Kidney (tissue), 13 donors: ENCODE measurements at regions not wholly inside any gene's neighbourhood (a gene's known extent, or its start where the extent isn't known, plus 50 kb on each side); places are given as distances from the start of the nearest gene placed in this dataset.

Source experiments
- DNase-seq, 5 donors: peaks; one replicate each; pipeline ENCODE4 v3.0.0-alpha.2; 2013 to 2020
- FAIRE-seq: peaks from 2 replicates; lab custom pipeline; 2012; peaks lifted over from hg19 to GRCh38; lab: Jason Lieb, UNC
- H3K27ac ChIP-seq, 2 donors: one replicate each; pipeline ENCODE4 v1.7.0; 2013; ENCODE audit warnings: low read depth in 2 of 2, low read length in 2 of 2, inconsistent platforms in 1 of 2
- H3K27me3 ChIP-seq: one replicate; pipeline ENCODE4 v1.7.1; 2013; ENCODE audit warnings: low read length, inconsistent platforms; ENCODE audit not compliant: control insufficient read depth, insufficient read depth
- H3K36me3 ChIP-seq, 3 donors: one replicate each; pipeline versions ENCODE4 v1.7.0 to v1.7.1; 2013; ENCODE audit warnings: low read length in 3 of 3, control low read depth in 1 of 3, inconsistent platforms in 1 of 3; ENCODE audit not compliant: insufficient read depth in 3 of 3, control insufficient read depth in 2 of 3
- H3K4me1 ChIP-seq, 3 donors: one replicate each; pipeline versions ENCODE4 v1.7.0 to v1.7.1; 2013; ENCODE audit warnings: low read length in 3 of 3, inconsistent platforms in 1 of 3, low read depth in 1 of 3; ENCODE audit not compliant: control insufficient read depth in 2 of 3, insufficient read depth in 2 of 3
- H3K4me3 ChIP-seq, 3 donors: one replicate each; pipeline versions ENCODE4 v1.7.0 to v1.8.1; 2013; ENCODE audit warnings: low read length in 3 of 3, control low read depth in 1 of 3, inconsistent platforms in 1 of 3
- H3K9ac ChIP-seq, 3 donors: one replicate each; pipeline versions ENCODE4 v1.7.0 to v1.7.1; 2013; ENCODE audit warnings: low read length in 3 of 3, control low read depth in 1 of 3, inconsistent platforms in 1 of 3
- H3K9me3 ChIP-seq, 3 donors: one replicate each; pipeline versions ENCODE4 v1.7.0 to v1.7.1; 2013; ENCODE audit warnings: low read length in 3 of 3, control low read depth in 1 of 3, inconsistent platforms in 1 of 3; ENCODE audit not compliant: control insufficient read depth in 2 of 3, insufficient read depth in 1 of 3
- CTCF ChIP-seq: IDR thresholded peaks from 3 replicates; pipeline ENCODE4 v1.5.1; 2012; ENCODE audit warnings: mild to moderate bottlenecking, moderate library complexity, borderline replicate concordance; ENCODE audit not compliant: insufficient read depth; ENCODE audit errors: extremely low read depth
- intact Hi-C: fragments of 100-400 bp; cut with DNase I; formaldehyde crosslinking; loops from one replicate; pipeline ENCODE4 v1.11.1; 2022
- donor health status: control.
- donor health status: control.
- donor health status: control.
- donor health status: control.
- donor health status: control.
- donor health status: DM: yes; HTN: yes; CAD: no.
- donor health status: Normal renal cell carcinoma (clear cell type).

- H3K9me3 ChIP-seq: peaks cover 0 to 2% (median 0%) of the 10 kb centered on the region in 3 donors
- peak; percentile 95 for FAIRE-seq
Observed at GRCh38 chr21:27700974-27701614, 734.2 kb upstream of the ADAMTS5 start.

GRCh38 chr21:27695246-27695645 lies 728.4 kb upstream of the ADAMTS5 start:
- intact Hi-C loops: no loop called here
- FAIRE-seq (no peak), DNase-seq (no peak)
- Histone ChIP-seq H3K27me3 (no peaks in the 10 kb centered on the region), H3K27ac (no peak overlapping the region), H3K36me3 (no peaks in the 10 kb centered on the region), H3K9ac (no peak overlapping the region), H3K4me1 (no peaks in the 10 kb centered on the region), H3K4me3 (no peak overlapping the region), H3K9me3 (peaks cover 0 to 2% (median 0%) of the 10 kb centered on the region in 3 donors)
- no peak for TF ChIP-seq CTCF

More at GRCh38 chr21:27700974-27701614, 734.2 kb upstream of the ADAMTS5 start:
- Histone ChIP-seq H3K4me1 (no peaks in the 10 kb centered on the region), H3K27ac (no peak overlapping the region), H3K27me3 (no peaks in the 10 kb centered on the region), H3K36me3 (no peaks in the 10 kb centered on the region), H3K9ac (no peak overlapping the region), H3K4me3 (no peak overlapping the region)
- DNase-seq: peak; percentile 84 to 96 (median 89)
- intact Hi-C loops: loop anchor here (5.0 kb wide), 1 partner anchor 849 kb away; no protein-coding TSS in a partner anchor
- peak; percentile 87 for TF ChIP-seq CTCF

GRCh38 chr21:27694667-27695066 lies 727.8 kb upstream of the ADAMTS5 start:
- no peak for FAIRE-seq
- no peaks in the 10 kb centered on the region for H3K4me1 ChIP-seq
- peaks cover 0 to 2% (median 0%) of the 10 kb centered on the region in 3 donors for H3K9me3 ChIP-seq
- intact Hi-C loops: no loop called here
- DNase-seq: no peak
- TF ChIP-seq CTCF: no peak
- H3K27ac ChIP-seq: no peak overlapping the region
- no peak overlapping the region for H3K4me3 ChIP-seq
- no peaks in the 10 kb centered on the region for H3K27me3 ChIP-seq
- H3K9ac ChIP-seq: no peak overlapping the region
- no peaks in the 10 kb centered on the region for H3K36me3 ChIP-seq
